Colonic mucosa (tissue), 4 donors: ENCODE measurements at regions not wholly inside any gene's neighbourhood (a gene's known extent, or its start where the extent isn't known, plus 50 kb on each side); places are given as distances from the start of the nearest gene placed in this dataset.
"Not testable (repeated sequence)": the region's sequence is repeated elsewhere in the genome, so short reads cannot be mapped to it uniquely, and the experiment has no call there.

ENCODE experiments used
- DNase-seq: peaks from one replicate; pipeline ENCODE4 v3.0.0-alpha.2; 2020
- H3K27ac ChIP-seq: fragments of 200-600 bp; one replicate; pipeline ENCODE4 v1.8.0; 2021
- H3K27me3 ChIP-seq: fragments of 200-600 bp; one replicate; pipeline ENCODE4 v1.8.0; 2021
- H3K36me3 ChIP-seq: fragments of 200-600 bp; one replicate; pipeline ENCODE4 v1.8.0; 2021
- H3K4me1 ChIP-seq: fragments of 200-600 bp; one replicate; pipeline ENCODE4 v1.8.0; 2021; ENCODE audit warnings: mild to moderate bottlenecking
- H3K4me3 ChIP-seq: fragments of 200-600 bp; one replicate; pipeline ENCODE4 v1.8.0; 2021
- H3K9ac ChIP-seq, 2 donors: one replicate each; pipeline ENCODE4 v1.7.0; 2013; ENCODE audit warnings: control low read depth in 2 of 2, low read depth in 2 of 2, low read length in 2 of 2
- H3K9me3 ChIP-seq: fragments of 200-600 bp; one replicate; pipeline ENCODE4 v1.8.0; 2021
- intact Hi-C: fragments of 100-400 bp; cut with DNase I; formaldehyde crosslinking; loops from one replicate; pipeline ENCODE4 v1.14.1; 2022
- TF ChIP-seq, protein P1 (sequence below): fragments of 200-600 bp; IDR thresholded peaks from one replicate; pipeline ENCODE4 v1.8.0; 2022; ENCODE audit warnings: antibody characterized with exemption, mild to moderate bottlenecking
- donor health status: healthy.
- donor health status: DM: no; HTN: no; CAD: no.
- donor health status: DM: no; HTN: no; CAD: no.

DNA sequence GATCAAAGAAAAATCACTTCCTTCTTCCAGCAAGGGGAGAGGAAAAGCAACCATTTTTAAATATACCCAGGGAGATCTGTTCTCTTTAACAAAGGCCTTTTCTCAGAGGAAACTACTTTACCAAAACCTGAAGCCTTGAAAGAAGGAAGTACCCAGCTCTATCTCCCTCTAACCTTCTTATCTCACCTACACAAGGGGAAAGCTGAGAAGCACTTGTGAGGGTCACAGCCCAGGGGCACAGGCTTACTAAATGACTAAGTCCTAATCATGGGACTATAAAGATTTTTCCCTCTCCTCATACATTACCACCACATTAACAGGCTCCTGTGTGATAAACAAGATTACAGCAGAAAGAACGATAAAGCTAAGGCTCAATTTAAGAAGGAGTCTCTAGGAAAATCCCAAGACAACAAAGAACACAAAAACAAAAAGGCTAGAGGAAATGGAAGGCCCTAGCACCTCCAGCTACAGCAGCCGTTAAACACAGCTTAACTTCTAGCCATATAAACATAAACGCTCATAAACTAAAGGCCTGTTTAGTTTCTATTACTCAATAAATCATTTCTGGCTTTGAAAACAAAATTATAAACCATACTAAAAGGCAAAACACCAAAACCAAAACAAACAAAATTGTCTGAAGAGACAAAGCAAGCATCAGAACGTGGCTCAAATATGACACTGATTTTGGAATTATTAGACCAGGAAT, 284.9 kb upstream of the ECI2 start:
- intact Hi-C loops = no loop called here
- H3K27ac ChIP-seq = no peak overlapping the region
- H3K27me3 ChIP-seq = no peaks in the 10 kb centered on the region
- no peak for DNase-seq
- H3K9me3 ChIP-seq = no peaks in the 10 kb centered on the region
- H3K4me1 ChIP-seq = no peaks in the 10 kb centered on the region
- H3K4me3 ChIP-seq = no peak overlapping the region
- TF ChIP-seq, protein P1, sequence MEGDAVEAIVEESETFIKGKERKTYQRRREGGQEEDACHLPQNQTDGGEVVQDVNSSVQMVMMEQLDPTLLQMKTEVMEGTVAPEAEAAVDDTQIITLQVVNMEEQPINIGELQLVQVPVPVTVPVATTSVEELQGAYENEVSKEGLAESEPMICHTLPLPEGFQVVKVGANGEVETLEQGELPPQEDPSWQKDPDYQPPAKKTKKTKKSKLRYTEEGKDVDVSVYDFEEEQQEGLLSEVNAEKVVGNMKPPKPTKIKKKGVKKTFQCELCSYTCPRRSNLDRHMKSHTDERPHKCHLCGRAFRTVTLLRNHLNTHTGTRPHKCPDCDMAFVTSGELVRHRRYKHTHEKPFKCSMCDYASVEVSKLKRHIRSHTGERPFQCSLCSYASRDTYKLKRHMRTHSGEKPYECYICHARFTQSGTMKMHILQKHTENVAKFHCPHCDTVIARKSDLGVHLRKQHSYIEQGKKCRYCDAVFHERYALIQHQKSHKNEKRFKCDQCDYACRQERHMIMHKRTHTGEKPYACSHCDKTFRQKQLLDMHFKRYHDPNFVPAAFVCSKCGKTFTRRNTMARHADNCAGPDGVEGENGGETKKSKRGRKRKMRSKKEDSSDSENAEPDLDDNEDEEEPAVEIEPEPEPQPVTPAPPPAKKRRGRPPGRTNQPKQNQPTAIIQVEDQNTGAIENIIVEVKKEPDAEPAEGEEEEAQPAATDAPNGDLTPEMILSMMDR = no peak
- no peaks in the 10 kb centered on the region for H3K36me3 ChIP-seq
- H3K9ac ChIP-seq = no peak overlapping the region

DNA sequence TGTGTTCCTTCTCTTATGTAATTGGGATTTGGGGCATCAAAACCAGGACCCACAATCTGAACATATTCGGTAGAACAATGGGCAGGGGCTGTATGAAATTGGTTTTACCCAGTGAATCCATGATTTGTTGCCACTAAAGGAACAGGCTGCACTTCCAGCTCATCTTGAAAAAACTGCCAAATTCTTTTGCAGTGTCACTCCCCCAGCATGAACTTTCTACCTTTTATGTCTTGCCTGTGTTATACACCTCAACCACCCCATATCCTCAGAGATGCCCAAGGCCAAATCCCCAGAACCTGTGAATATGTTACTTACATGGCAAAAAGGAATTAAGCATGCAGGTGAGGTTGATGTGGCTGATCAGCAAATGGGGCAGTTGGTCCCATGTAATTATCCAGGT, 280.2 kb upstream of the ECI2 start:
- no peaks in the 10 kb centered on the region for H3K36me3 ChIP-seq
- TF ChIP-seq, protein P1 = no peak
- no peak overlapping the region for H3K4me3 ChIP-seq
- intact Hi-C loops = no loop called here
- H3K9ac ChIP-seq = no peak overlapping the region
- no peak overlapping the region for H3K27ac ChIP-seq
- H3K9me3 ChIP-seq = no peaks in the 10 kb centered on the region
- DNase-seq = no peak
- H3K4me1 ChIP-seq = no peaks in the 10 kb centered on the region
- H3K27me3 ChIP-seq = no peaks in the 10 kb centered on the region

DNA sequence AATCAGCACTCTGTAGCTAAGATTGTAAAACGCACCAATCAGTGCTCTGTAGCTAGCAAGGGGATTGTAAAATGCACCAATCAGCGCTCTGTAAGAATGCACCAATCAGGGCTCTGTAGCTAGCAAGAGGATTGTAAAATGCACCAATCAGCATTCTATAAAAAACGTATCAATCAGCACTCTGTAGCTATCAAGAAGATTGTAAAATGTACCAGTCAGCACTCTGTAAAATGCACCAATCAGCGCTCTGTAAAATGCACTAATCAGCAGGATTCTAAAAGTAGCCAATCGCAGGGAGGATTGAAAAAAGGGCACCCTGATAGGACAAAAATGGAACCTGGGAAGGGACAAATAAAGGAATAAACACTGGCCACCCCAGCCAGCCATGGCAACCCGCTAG, 278.7 kb upstream of the ECI2 start:
- H3K4me3 ChIP-seq, H3K27me3 ChIP-seq, H3K4me1 ChIP-seq, H3K9me3 ChIP-seq, DNase-seq, H3K9ac ChIP-seq, H3K36me3 ChIP-seq, H3K27ac ChIP-seq, intact Hi-C loops: not testable (repeated sequence)

DNA sequence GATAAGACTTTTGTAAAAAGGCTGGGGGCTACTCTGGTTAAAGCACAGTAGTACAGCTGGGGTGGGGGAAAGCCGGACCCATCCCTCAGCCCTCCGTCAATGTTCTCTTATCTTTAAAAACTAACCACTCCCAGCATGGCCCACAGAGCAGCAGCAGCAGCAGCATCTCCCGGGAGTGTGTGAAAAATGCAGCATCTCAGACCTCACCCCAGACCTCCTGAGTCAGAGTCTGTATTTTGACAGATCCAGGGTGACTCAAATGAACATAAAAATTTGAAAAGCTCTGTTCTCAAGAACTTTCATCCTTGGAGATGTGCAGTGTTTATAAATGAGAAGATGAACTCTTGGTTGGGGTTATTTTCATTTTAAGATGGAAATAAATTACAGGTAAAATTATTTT, 277.7 kb upstream of the ECI2 start:
- no peaks in the 10 kb centered on the region for H3K4me1 ChIP-seq
- no peak for DNase-seq
- no peaks in the 10 kb centered on the region for H3K36me3 ChIP-seq
- no peak overlapping the region for H3K9ac ChIP-seq
- H3K27ac ChIP-seq = no peak overlapping the region
- TF ChIP-seq, protein P1 = no peak
- no peak overlapping the region for H3K4me3 ChIP-seq
- intact Hi-C loops = no loop called here
- H3K9me3 ChIP-seq = no peaks in the 10 kb centered on the region
- H3K27me3 ChIP-seq = no peaks in the 10 kb centered on the region

DNA sequence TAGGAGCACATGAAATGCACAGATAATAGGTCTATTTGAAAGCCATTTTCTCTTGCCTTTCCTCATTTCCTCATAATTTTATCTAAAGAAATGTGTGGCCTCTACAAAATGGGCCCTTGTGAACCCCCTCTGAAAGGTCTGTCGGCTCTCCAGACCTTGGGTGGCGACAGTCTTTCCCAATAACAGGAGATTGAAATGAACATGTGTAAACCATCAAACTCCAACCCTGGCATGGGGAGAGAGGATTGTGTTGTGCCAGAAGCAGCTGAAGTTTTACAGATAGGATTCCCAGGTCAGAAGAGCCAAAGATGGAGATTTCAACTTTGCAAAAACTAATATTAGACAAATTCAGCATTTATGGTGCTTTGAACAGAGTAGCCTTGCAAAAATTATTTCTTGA, 277.1 kb upstream of the ECI2 start:
- no peak overlapping the region for H3K4me3 ChIP-seq
- TF ChIP-seq, protein P1 = no peak
- no peaks in the 10 kb centered on the region for H3K36me3 ChIP-seq
- H3K9ac ChIP-seq = no peak overlapping the region
- no peak for DNase-seq
- no peaks in the 10 kb centered on the region for H3K4me1 ChIP-seq
- H3K9me3 ChIP-seq = no peaks in the 10 kb centered on the region
- intact Hi-C loops = no loop called here
- H3K27ac ChIP-seq = no peak overlapping the region
- H3K27me3 ChIP-seq = no peaks in the 10 kb centered on the region

DNA sequence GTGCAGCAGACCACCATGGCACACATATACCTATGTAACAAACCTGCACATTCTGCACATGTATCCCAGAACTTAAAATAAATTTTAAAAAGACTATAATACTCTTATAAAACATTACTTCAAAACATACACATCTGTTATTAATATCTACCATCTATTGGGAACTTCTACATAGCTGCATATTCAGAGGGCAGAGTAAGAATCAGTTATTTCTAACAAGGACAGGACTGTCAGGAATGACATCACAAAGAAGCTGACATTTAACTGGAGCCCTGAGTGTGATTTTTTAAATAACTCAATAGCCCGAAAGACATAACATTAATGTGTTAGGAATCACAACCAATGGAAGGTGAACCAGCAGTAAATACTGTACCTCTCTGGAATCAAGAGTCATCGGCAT, 276.7 kb upstream of the ECI2 start:
- Histone ChIP-seq H3K9me3 (no peaks in the 10 kb centered on the region), H3K36me3 (no peaks in the 10 kb centered on the region), H3K4me1 (no peaks in the 10 kb centered on the region), H3K27ac (no peak overlapping the region), H3K27me3 (no peaks in the 10 kb centered on the region), H3K9ac (no peak overlapping the region), H3K4me3 (no peak overlapping the region)
- TF ChIP-seq, protein P1 = no peak
- no peak for DNase-seq
- intact Hi-C loops = no loop called here

DNA sequence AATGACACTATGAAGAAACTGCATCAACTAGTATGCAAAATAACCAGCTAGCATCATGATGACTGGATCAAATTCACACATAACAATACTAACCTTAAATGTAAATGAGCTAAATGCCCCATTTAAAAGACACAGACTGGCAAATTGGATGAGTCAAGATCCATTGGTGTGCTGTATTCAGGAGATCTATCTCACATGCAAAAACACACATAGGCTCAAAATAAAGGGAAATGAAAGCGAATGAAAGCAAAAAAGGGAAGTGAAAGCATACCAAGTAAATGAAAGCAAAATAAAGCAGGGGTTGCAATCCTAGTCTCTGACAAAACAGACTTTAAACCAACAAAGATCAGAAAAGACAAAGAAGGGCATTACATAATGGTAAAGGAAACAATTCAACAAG, 272.3 kb upstream of the ECI2 start:
- H3K9ac ChIP-seq, H3K9me3 ChIP-seq, DNase-seq, H3K27ac ChIP-seq, H3K4me1 ChIP-seq, H3K4me3 ChIP-seq, H3K27me3 ChIP-seq, intact Hi-C loops, H3K36me3 ChIP-seq: not testable (repeated sequence)
